Astrocyte (in vitro differentiated cells and primary cell): ENCODE measurements at regions not wholly inside any gene's neighbourhood (a gene's known extent, or its start where the extent isn't known, plus 50 kb on each side); places are given as distances from the start of the nearest gene placed in this dataset.

ENCODE experiments used
- DNase-seq: peaks from one replicate; pipeline ENCODE4 v3.0.0-alpha.2; 2010; ENCODE audit warnings: low read depth
- FAIRE-seq: peaks from 2 replicates; lab custom pipeline; 2011; peaks lifted over from hg19 to GRCh38; lab: Jason Lieb, UNC
- H2AFZ ChIP-seq: 2 replicates; pipeline ENCODE4 v1.6.0; 2012; ENCODE audit warnings: low read depth, low read length, inconsistent platforms
- H3K27ac ChIP-seq: 2 replicates; pipeline ENCODE4 v1.5.1; 2011; ENCODE audit warnings: low read depth, low read length, inconsistent platforms
- H3K27me3 ChIP-seq: 2 replicates; pipeline ENCODE4 v1.6.0; 2011; ENCODE audit warnings: low read length, inconsistent platforms; ENCODE audit not compliant: insufficient read depth
- H3K36me3 ChIP-seq: 2 replicates; pipeline ENCODE4 v1.5.1; 2011; ENCODE audit warnings: low read length, inconsistent platforms; ENCODE audit not compliant: insufficient read depth
- H3K4me1 ChIP-seq: 2 replicates; pipeline ENCODE4 v1.5.1; 2011; ENCODE audit warnings: low read length, inconsistent platforms; ENCODE audit not compliant: insufficient read depth
- H3K4me2 ChIP-seq: 2 replicates; pipeline ENCODE4 v1.6.0; 2012; ENCODE audit warnings: low read length, inconsistent platforms
- H3K4me3 ChIP-seq: 2 replicates; pipeline ENCODE4 v1.5.1; 2011; ENCODE audit warnings: low read depth, mild to moderate bottlenecking, low read length, inconsistent platforms; ENCODE audit not compliant: insufficient read depth
- H3K79me2 ChIP-seq: 2 replicates; pipeline ENCODE4 v1.6.0; 2012; ENCODE audit warnings: mild to moderate bottlenecking, low read length, inconsistent platforms; ENCODE audit not compliant: insufficient read depth
- H3K9ac ChIP-seq: 2 replicates; pipeline ENCODE4 v1.6.0; 2012; ENCODE audit warnings: mild to moderate bottlenecking, low read length, inconsistent platforms
- H3K9me3 ChIP-seq: 2 replicates; pipeline ENCODE4 v1.5.1; 2012; ENCODE audit warnings: low read depth, mild to moderate bottlenecking, low read length, inconsistent platforms; ENCODE audit not compliant: insufficient read depth
- H4K20me1 ChIP-seq: 2 replicates; pipeline ENCODE4 v1.6.0; 2012; ENCODE audit warnings: low read length, inconsistent platforms; ENCODE audit not compliant: insufficient read depth
- H3K27ac Mint-ChIP-seq: one replicate; pipeline ENCODE4 v1.8.0; 2021; ENCODE audit warnings: mild to moderate bottlenecking, mixed read lengths; ENCODE audit not compliant: unreplicated experiment
- H3K27me3 Mint-ChIP-seq: one replicate; pipeline ENCODE4 v1.8.0; 2021; ENCODE audit warnings: low read depth, mixed read lengths; ENCODE audit not compliant: unreplicated experiment
- H3K36me3 Mint-ChIP-seq: one replicate; pipeline ENCODE4 v1.8.0; 2021; ENCODE audit warnings: low read depth, mixed read lengths; ENCODE audit not compliant: unreplicated experiment
- H3K4me1 Mint-ChIP-seq: one replicate; pipeline ENCODE4 v1.8.0; 2021; ENCODE audit warnings: low read depth, mixed read lengths; ENCODE audit not compliant: unreplicated experiment
- H3K4me3 Mint-ChIP-seq: one replicate; pipeline ENCODE4 v1.8.0; 2021; ENCODE audit warnings: mild to moderate bottlenecking, moderate library complexity, mixed read lengths; ENCODE audit not compliant: unreplicated experiment
- H3K9me3 Mint-ChIP-seq: one replicate; pipeline ENCODE4 v1.8.0; 2021; ENCODE audit warnings: mild to moderate bottlenecking, mixed read lengths; ENCODE audit not compliant: unreplicated experiment
- CTCF ChIP-seq: IDR thresholded peaks from 2 replicates; pipeline ENCODE4 v1.5.1; 2011; ENCODE audit warnings: low read depth, mild to moderate bottlenecking, inconsistent platforms, low read length, moderate library complexity; ENCODE audit not compliant: insufficient read depth
- EZH2 ChIP-seq: IDR thresholded peaks from 2 replicates; pipeline ENCODE4 v1.6.1; 2012; ENCODE audit warnings: mild to moderate bottlenecking, low read length, inconsistent platforms; ENCODE audit not compliant: insufficient read depth

- H3K36me3 Mint-ChIP-seq, result no peaks in the 10 kb centered on the region
- Histone ChIP-seq H3K9me3 (no peaks in the 10 kb centered on the region), H3K36me3 (no peaks in the 10 kb centered on the region), H3K9ac (no peak overlapping the region), H3K4me3 (no peak overlapping the region), H3K4me1 (no peaks in the 10 kb centered on the region), H2AFZ (no peak overlapping the region), H3K4me2 (no peak overlapping the region), H3K27me3 (no peaks in the 10 kb centered on the region), H4K20me1 (no peaks in the 10 kb centered on the region), H3K79me2 (no peaks in the 10 kb centered on the region), H3K27ac (no peak overlapping the region)
- H3K27me3 Mint-ChIP-seq, result peaks cover 1% of the 10 kb centered on the region
- H3K9me3 Mint-ChIP-seq, result no peaks in the 10 kb centered on the region
- TF ChIP-seq EZH2 (no peak), CTCF (no peak)
- no peak for FAIRE-seq
- DNase-seq, result no peak
- no peak overlapping the region for H3K27ac Mint-ChIP-seq
- no peaks in the 10 kb centered on the region for H3K4me1 Mint-ChIP-seq
- no peak overlapping the region for H3K4me3 Mint-ChIP-seq
Measured at GRCh38 chr2:82735336-82735735, 1723.7 kb downstream of the SUCLG1 start.

GRCh38 chr2:82731824-82732223 is 1727.3 kb downstream of the SUCLG1 start:
- H3K4me1 Mint-ChIP-seq, result no peaks in the 10 kb centered on the region
- no peak overlapping the region for H3K9ac ChIP-seq
- TF ChIP-seq CTCF (no peak), EZH2 (no peak)
- no peaks in the 10 kb centered on the region for H3K36me3 ChIP-seq
- H3K9me3 ChIP-seq, result no peaks in the 10 kb centered on the region
- H3K27me3 Mint-ChIP-seq, result peaks cover 1% of the 10 kb centered on the region
- H3K9me3 Mint-ChIP-seq, result no peaks in the 10 kb centered on the region
- H3K4me2 ChIP-seq, result no peak overlapping the region
- H3K27ac Mint-ChIP-seq, result no peak overlapping the region
- no peaks in the 10 kb centered on the region for H4K20me1 ChIP-seq
- FAIRE-seq, result no peak
- no peaks in the 10 kb centered on the region for H3K79me2 ChIP-seq
- DNase-seq, result no peak
- H3K4me3 Mint-ChIP-seq, result no peak overlapping the region
- no peak overlapping the region for H3K27ac ChIP-seq
- H2AFZ ChIP-seq, result no peak overlapping the region
- no peaks in the 10 kb centered on the region for H3K27me3 ChIP-seq
- H3K36me3 Mint-ChIP-seq, result no peaks in the 10 kb centered on the region
- no peaks in the 10 kb centered on the region for H3K4me1 ChIP-seq
- H3K4me3 ChIP-seq, result no peak overlapping the region

- no peak for TF ChIP-seq EZH2
- no peak for TF ChIP-seq CTCF
- Mint-ChIP-seq H3K9me3 (no peaks in the 10 kb centered on the region), H3K36me3 (no peaks in the 10 kb centered on the region), H3K4me3 (no peak overlapping the region), H3K27ac (no peak overlapping the region), H3K27me3 (no peaks in the 10 kb centered on the region), H3K4me1 (no peaks in the 10 kb centered on the region)
- H2AFZ ChIP-seq, result no peak overlapping the region
- no peak overlapping the region for H3K27ac ChIP-seq
- no peak overlapping the region for H3K4me2 ChIP-seq
- DNase-seq (no peak), FAIRE-seq (no peak)
- no peaks in the 10 kb centered on the region for H3K9me3 ChIP-seq
- no peak overlapping the region for H3K4me3 ChIP-seq
- H4K20me1 ChIP-seq, result no peaks in the 10 kb centered on the region
- H3K79me2 ChIP-seq, result no peaks in the 10 kb centered on the region
- H3K27me3 ChIP-seq, result no peaks in the 10 kb centered on the region
- H3K4me1 ChIP-seq, result no peaks in the 10 kb centered on the region
- no peaks in the 10 kb centered on the region for H3K36me3 ChIP-seq
- H3K9ac ChIP-seq, result no peak overlapping the region
Measured at GRCh38 chr2:82730811-82731210, 1728.3 kb downstream of the SUCLG1 start.
